Right lobe of liver (tissue), 4 donors: ENCODE measurements at regions not wholly inside any gene's neighbourhood (a gene's known extent, or its start where the extent isn't known, plus 50 kb on each side); places are given as distances from the start of the nearest gene placed in this dataset.

Source experiments
- CTCF ChIP-seq, 4 donors: fragments of 200-600 bp in 3 of 4; fragments of 450-650 bp in 1 of 4; IDR thresholded peaks; one replicate each; pipeline versions ENCODE4 v1.5.1 to v1.8.0; 2016 to 2022; ENCODE audit warnings: antibody characterized with exemption in 4 of 4, mild to moderate bottlenecking in 2 of 4
- POLR2A ChIP-seq: fragments of 450-650 bp; IDR thresholded peaks from one replicate; pipeline ENCODE4 v1.6.1; 2017; ENCODE audit warnings: antibody characterized with exemption, mild to moderate bottlenecking
- donor health status: DM: no; HTN: no; CAD: no.
- donor health status: DM: no; HTN: no; CAD: no.
- donor health status: DM: no; HTN: yes; CAD: no.

DNA sequence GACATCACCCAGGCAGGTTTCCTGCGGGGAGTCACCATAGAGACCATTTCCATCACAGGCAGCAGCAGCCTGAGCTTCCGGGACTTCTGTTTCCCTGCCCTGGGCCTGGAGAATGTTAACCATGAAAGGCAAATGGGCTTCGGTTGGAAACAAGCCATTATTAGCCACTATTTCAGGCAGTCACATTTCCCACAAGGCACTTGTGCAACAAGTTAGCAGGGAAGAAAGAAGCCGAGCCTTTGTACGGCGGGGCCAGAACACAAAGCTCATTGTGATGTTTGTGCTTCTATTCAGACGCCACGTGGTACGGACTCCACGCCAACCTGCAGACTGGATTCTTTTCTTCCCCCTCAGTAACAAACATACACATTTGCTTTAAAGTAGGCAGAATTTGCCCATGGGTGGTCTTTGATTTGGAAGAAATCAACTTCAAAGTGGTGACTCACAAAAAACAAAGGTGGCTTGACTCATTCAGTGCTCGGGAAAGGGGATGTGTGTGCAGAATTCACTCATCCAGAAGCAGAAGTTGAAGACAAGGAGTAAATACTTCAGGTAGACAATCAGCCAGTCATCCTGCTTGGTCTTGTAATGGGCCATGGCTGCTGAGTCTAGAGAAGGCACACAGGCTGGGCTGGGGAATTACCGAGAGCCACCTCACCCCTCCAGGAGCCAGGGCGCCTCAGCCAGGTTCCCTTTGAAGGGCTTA lies 154.2 kb upstream of the PRMT8 start:
- TF ChIP-seq POLR2A (no peak), CTCF (IDR thresholded peaks at IDR 0.05) (no peak)
